Endothelial cell of umbilical vein (primary cell): ENCODE measurements at regions not wholly inside any gene's neighbourhood (a gene's known extent, or its start where the extent isn't known, plus 50 kb on each side); places are given as distances from the start of the nearest gene placed in this dataset.

Experiments
- CTCF ChIP-seq, 2 donors: IDR thresholded peaks; 1 replicate in 1 of 2; 2 replicates in 1 of 2; pipeline ENCODE4 v1.5.1; 2011; ENCODE audit warnings: low read length in 2 of 2, mild to moderate bottlenecking in 2 of 2, moderate library complexity in 2 of 2, control low read depth in 1 of 2, inconsistent platforms in 1 of 2, low read depth in 1 of 2; ENCODE audit not compliant: insufficient read depth in 1 of 2; ENCODE audit errors: extremely low read depth in 1 of 2
- EZH2 ChIP-seq: IDR thresholded peaks from 2 replicates; pipeline ENCODE4 v1.6.1; 2012; ENCODE audit warnings: borderline replicate concordance, low read depth, mild to moderate bottlenecking, moderate library complexity, low read length, inconsistent platforms; ENCODE audit not compliant: severe bottlenecking
- FOS ChIP-seq: IDR thresholded peaks from 2 replicates; pipeline ENCODE4 v1.6.1; 2011; ENCODE audit warnings: mild to moderate bottlenecking, low read length, moderate library complexity, borderline replicate concordance; ENCODE audit not compliant: insufficient read depth
- JUN ChIP-seq: IDR thresholded peaks from 2 replicates; pipeline ENCODE4 v1.6.1; 2011; ENCODE audit warnings: borderline replicate concordance, low read depth; ENCODE audit not compliant: insufficient read length, insufficient read depth
- MYC ChIP-seq: IDR thresholded peaks from one replicate; pipeline ENCODE4 v1.6.1; 2011; ENCODE audit warnings: mild to moderate bottlenecking, low read depth, low read length
- POLR2A ChIP-seq: IDR thresholded peaks from 2 replicates; pipeline ENCODE4 v1.6.1; 2012; ENCODE audit warnings: low read depth, mild to moderate bottlenecking, control low read depth, low read length
- POLR2AphosphoS5 ChIP-seq: IDR thresholded peaks from 2 replicates; pipeline ENCODE4 v1.6.1; 2012; ENCODE audit warnings: low read depth, mild to moderate bottlenecking, control low read depth, low read length, moderate library complexity; ENCODE audit not compliant: insufficient read depth
- TF ChIP-seq, protein P1 (sequence below): IDR thresholded peaks from 2 replicates; pipeline ENCODE4 v1.6.1; 2011; ENCODE audit not compliant: insufficient read depth, insufficient read length

- TF ChIP-seq CTCF (IDR thresholded peaks at IDR 0.05; ENCODE audit: extremely low read depth in 1 of 2, insufficient read depth in 1 of 2, low read depth in 1 of 2, low read length in 2 of 2) (no peak), POLR2AphosphoS5 (no peak), POLR2A (no peak), MYC (no peak), FOS (no peak), EZH2 (no peak), JUN (no peak)
- TF ChIP-seq, protein P1, sequence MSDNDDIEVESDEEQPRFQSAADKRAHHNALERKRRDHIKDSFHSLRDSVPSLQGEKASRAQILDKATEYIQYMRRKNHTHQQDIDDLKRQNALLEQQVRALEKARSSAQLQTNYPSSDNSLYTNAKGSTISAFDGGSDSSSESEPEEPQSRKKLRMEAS, result no peak
Measured at GRCh38 chr12:23001487-23001886, 376.5 kb downstream of the ETNK1 start.
